Activated naive CD4-positive, alpha-beta T cell treated with anti-CD3 and anti-CD28 coated beads, Interleukin-2, amount 50 U/mL, for 72 hours (primary cell): ENCODE measurements at regions not wholly inside any gene's neighbourhood (a gene's known extent, or its start where the extent isn't known, plus 50 kb on each side); places are given as distances from the start of the nearest gene placed in this dataset.

Experiments used
- ATAC-seq, 2 donors: fragments of 150-1000 bp; cut with Tn5 transposase; 2 replicates each; pipeline ENCODE4 v1.10.0; 2021; ENCODE audit warnings: mild to moderate bottlenecking in 2 of 2, moderate library complexity in 2 of 2
- DNase-seq, 2 donors: peaks; one replicate each; pipeline ENCODE4 v3.0.0; 2021 to 2022; ENCODE audit warnings: low spot score in 2 of 2
- H3K27ac Mint-ChIP-seq, 2 donors: one replicate each; pipeline ENCODE4 v1.8.0; 2022; ENCODE audit warnings: mild to moderate bottlenecking in 2 of 2, mixed read lengths in 2 of 2
- H3K36me3 Mint-ChIP-seq, 2 donors: one replicate each; pipeline ENCODE4 v1.8.0; 2022; ENCODE audit warnings: mixed read lengths in 2 of 2
- H3K9me3 Mint-ChIP-seq, 2 donors: one replicate each; pipeline ENCODE4 v1.8.0; 2022; ENCODE audit warnings: mixed read lengths in 2 of 2

- no peak for ATAC-seq
- DNase-seq = no peak
- H3K27ac Mint-ChIP-seq = no peak overlapping the region
- no peaks in the 10 kb centered on the region for H3K36me3 Mint-ChIP-seq
- H3K9me3 Mint-ChIP-seq = no peaks in the 10 kb centered on the region
Measured at GRCh38 chr1:38331496-38332210, 285.1 kb upstream of the POU3F1 start.

GRCh38 chr1:38330799-38331198, 284.2 kb upstream of the POU3F1 start:
- H3K36me3 Mint-ChIP-seq = no peaks in the 10 kb centered on the region
- no peak overlapping the region for H3K27ac Mint-ChIP-seq

GRCh38 chr1:38329644-38330043, 283.1 kb upstream of the POU3F1 start:
- DNase-seq (no peak), ATAC-seq (no peak)
- Mint-ChIP-seq H3K27ac (no peak overlapping the region), H3K9me3 (no peaks in the 10 kb centered on the region), H3K36me3 (no peaks in the 10 kb centered on the region)

More at GRCh38 chr1:38330799-38331198, 284.2 kb upstream of the POU3F1 start:
- H3K9me3 Mint-ChIP-seq = no peaks in the 10 kb centered on the region
- no peak for DNase-seq
- no peak for ATAC-seq

GRCh38 chr1:38328278-38329035, 281.9 kb upstream of the POU3F1 start:
- ATAC-seq = no peak
- no peaks in the 10 kb centered on the region for H3K36me3 Mint-ChIP-seq
- no peaks in the 10 kb centered on the region for H3K9me3 Mint-ChIP-seq
- no peak overlapping the region for H3K27ac Mint-ChIP-seq
- DNase-seq = no peak

- no peak for DNase-seq
Measured at GRCh38 chr1:38327559-38327973, 281.0 kb upstream of the POU3F1 start.

GRCh38 chr1:38326856-38327255, 280.3 kb upstream of the POU3F1 start:
- Mint-ChIP-seq H3K27ac (no peak overlapping the region), H3K36me3 (no peaks in the 10 kb centered on the region), H3K9me3 (no peaks in the 10 kb centered on the region)
- ATAC-seq (no peak), DNase-seq (no peak)

More at GRCh38 chr1:38327559-38327973, 281.0 kb upstream of the POU3F1 start:
- no peaks in the 10 kb centered on the region for H3K36me3 Mint-ChIP-seq
- no peaks in the 10 kb centered on the region for H3K9me3 Mint-ChIP-seq
- no peak overlapping the region for H3K27ac Mint-ChIP-seq
- ATAC-seq = no peak

- no peak overlapping the region for H3K27ac Mint-ChIP-seq
Measured at GRCh38 chr1:38326135-38326534, 279.5 kb upstream of the POU3F1 start.

GRCh38 chr1:38312753-38313152, 266.2 kb upstream of the POU3F1 start:
- H3K36me3 Mint-ChIP-seq = no peaks in the 10 kb centered on the region
- no peak for ATAC-seq

More at GRCh38 chr1:38326135-38326534, 279.5 kb upstream of the POU3F1 start:
- Mint-ChIP-seq H3K36me3 (no peaks in the 10 kb centered on the region), H3K9me3 (no peaks in the 10 kb centered on the region)
- ATAC-seq (no peak), DNase-seq (no peak)

GRCh38 chr1:38310079-38310478, 263.5 kb upstream of the POU3F1 start:
- DNase-seq = no peak
- ATAC-seq = no peak
- H3K27ac Mint-ChIP-seq = no peak overlapping the region
- no peaks in the 10 kb centered on the region for H3K36me3 Mint-ChIP-seq
- no peaks in the 10 kb centered on the region for H3K9me3 Mint-ChIP-seq

More at GRCh38 chr1:38312753-38313152, 266.2 kb upstream of the POU3F1 start:
- Mint-ChIP-seq H3K27ac (no peak overlapping the region), H3K9me3 (no peaks in the 10 kb centered on the region)
- DNase-seq = no peak

GRCh38 chr1:38308780-38309179, 262.2 kb upstream of the POU3F1 start:
- ATAC-seq = no peak
- DNase-seq = no peak
- Mint-ChIP-seq H3K27ac (no peak overlapping the region), H3K36me3 (no peaks in the 10 kb centered on the region), H3K9me3 (no peaks in the 10 kb centered on the region)

GRCh38 chr1:38305666-38306065, 259.1 kb upstream of the POU3F1 start:
- Mint-ChIP-seq H3K36me3 (no peaks in the 10 kb centered on the region), H3K9me3 (no peaks in the 10 kb centered on the region), H3K27ac (no peak overlapping the region)
- ATAC-seq = no peak
- DNase-seq = no peak

GRCh38 chr1:38303843-38304242, 257.2 kb upstream of the POU3F1 start:
- Mint-ChIP-seq H3K27ac (no peak overlapping the region), H3K36me3 (no peaks in the 10 kb centered on the region), H3K9me3 (no peaks in the 10 kb centered on the region)
- DNase-seq (no peak), ATAC-seq (no peak)

- no peaks in the 10 kb centered on the region for H3K36me3 Mint-ChIP-seq
- no peaks in the 10 kb centered on the region for H3K9me3 Mint-ChIP-seq
- DNase-seq (no peak), ATAC-seq (no peak)
- H3K27ac Mint-ChIP-seq = no peak overlapping the region
Measured at GRCh38 chr1:38301040-38301439, 254.4 kb upstream of the POU3F1 start.

GRCh38 chr1:38300616-38301015, 254.0 kb upstream of the POU3F1 start:
- Mint-ChIP-seq H3K36me3 (no peaks in the 10 kb centered on the region), H3K27ac (no peak overlapping the region), H3K9me3 (no peaks in the 10 kb centered on the region)
- ATAC-seq (no peak), DNase-seq (no peak)

- DNase-seq = no peak
- no peak for ATAC-seq
- Mint-ChIP-seq H3K9me3 (peaks cover 0 to 3% of the 10 kb centered on the region in 2 donors), H3K27ac (no peak overlapping the region), H3K36me3 (no peaks in the 10 kb centered on the region)
Measured at GRCh38 chr1:38297842-38298241, 251.2 kb upstream of the POU3F1 start.

GRCh38 chr1:38297246-38297645, 250.7 kb upstream of the POU3F1 start:
- peaks cover 0 to 3% of the 10 kb centered on the region in 2 donors for H3K9me3 Mint-ChIP-seq
- ATAC-seq (no peak), DNase-seq (no peak)
- H3K36me3 Mint-ChIP-seq = no peaks in the 10 kb centered on the region
- H3K27ac Mint-ChIP-seq = no peak overlapping the region

GRCh38 chr1:38296047-38296446, 249.5 kb upstream of the POU3F1 start:
- DNase-seq = no peak
- Mint-ChIP-seq H3K27ac (no peak overlapping the region), H3K9me3 (peaks cover 0 to 3% of the 10 kb centered on the region in 2 donors), H3K36me3 (no peaks in the 10 kb centered on the region)
- no peak for ATAC-seq

- peaks cover 0 to 3% of the 10 kb centered on the region in 2 donors for H3K9me3 Mint-ChIP-seq
- no peaks in the 10 kb centered on the region for H3K36me3 Mint-ChIP-seq
- H3K27ac Mint-ChIP-seq = no peak overlapping the region
- DNase-seq = no peak
- ATAC-seq = no peak
Measured at GRCh38 chr1:38293567-38293966, 247.0 kb upstream of the POU3F1 start.
